GM03348 (cell line): ENCODE measurements at regions not wholly inside any gene's neighbourhood (a gene's known extent, or its start where the extent isn't known, plus 50 kb on each side); places are given as distances from the start of the nearest gene placed in this dataset.
"Not testable (repeated sequence)": the region's sequence is repeated elsewhere in the genome, so short reads cannot be mapped to it uniquely, and the experiment has no call there.

Source experiments
- DNase-seq: peaks from one replicate; pipeline ENCODE4 v3.0.0; 2012; ENCODE audit warnings: low spot score

- no peak for DNase-seq
These were observed 83.6 kb downstream of the IER5 start for GRCh38 chr1:181172082-181172481.

- DNase-seq: no peak
These were observed 85.4 kb downstream of the IER5 start for GRCh38 chr1:181173761-181174447.

GRCh38 chr1:181174861-181175260 lies 86.4 kb downstream of the IER5 start:
- no peak for DNase-seq

- no peak for DNase-seq
These were observed 86.9 kb downstream of the IER5 start for GRCh38 chr1:181175356-181175910.

- DNase-seq: no peak
These were observed 87.5 kb downstream of the IER5 start for GRCh38 chr1:181175955-181176354.

GRCh38 chr1:181178241-181178879 lies 89.9 kb downstream of the IER5 start:
- no peak for DNase-seq

GRCh38 chr1:181179279-181179986 lies 90.9 kb downstream of the IER5 start:
- DNase-seq: no peak

- DNase-seq: peak; percentile 72
These were observed 91.5 kb downstream of the IER5 start for GRCh38 chr1:181179987-181180365.

- no peak for DNase-seq
These were observed 92.0 kb downstream of the IER5 start for GRCh38 chr1:181180407-181181031.

GRCh38 chr1:181181792-181182585 lies 93.5 kb downstream of the IER5 start:
- DNase-seq: no peak

GRCh38 chr1:181184621-181185020 lies 96.1 kb downstream of the IER5 start:
- DNase-seq: no peak

- no peak for DNase-seq
These were observed 97.0 kb downstream of the IER5 start for GRCh38 chr1:181185461-181185860.

GRCh38 chr1:181186133-181186532 lies 97.6 kb downstream of the IER5 start:
- DNase-seq: not testable (repeated sequence)

GRCh38 chr1:181187337-181188126 lies 99.0 kb downstream of the IER5 start:
- no peak for DNase-seq

- DNase-seq: no peak
These were observed 100.7 kb downstream of the IER5 start for GRCh38 chr1:181189245-181189644.

- DNase-seq: peak; percentile 93
These were observed 101.3 kb downstream of the IER5 start for GRCh38 chr1:181189691-181190363.

- no peak for DNase-seq
These were observed 102.0 kb downstream of the IER5 start for GRCh38 chr1:181190364-181191035.

GRCh38 chr1:181191494-181192040 lies 103.1 kb downstream of the IER5 start:
- DNase-seq: no peak

GRCh38 chr1:181192316-181192715 lies 103.8 kb downstream of the IER5 start:
- no peak for DNase-seq
